H9 (cell line): ENCODE measurements at regions not wholly inside any gene's neighbourhood (a gene's known extent, or its start where the extent isn't known, plus 50 kb on each side); places are given as distances from the start of the nearest gene placed in this dataset.

ENCODE experiments used
- DNase-seq: peaks from one replicate; pipeline ENCODE4 v3.0.0-alpha.2; 2017
- H2AFZ ChIP-seq: one replicate; pipeline ENCODE4 v1.6.1; 2013; ENCODE audit warnings: mild to moderate bottlenecking, low read length, control low read depth, moderate library complexity
- H2AK5ac ChIP-seq: 2 replicates; pipeline ENCODE4 v1.6.1; 2013; ENCODE audit warnings: low read length, control low read depth, mixed read lengths; ENCODE audit not compliant: insufficient read length
- H2BK120ac ChIP-seq: one replicate; pipeline ENCODE4 v1.6.1; 2013; ENCODE audit warnings: low read depth, mild to moderate bottlenecking, low read length, control low read depth, inconsistent platforms; ENCODE audit not compliant: poor library complexity, severe bottlenecking
- H2BK12ac ChIP-seq: 2 replicates; pipeline ENCODE4 v1.6.1; 2013; ENCODE audit warnings: low read length, control low read depth, mixed read lengths, low read depth; ENCODE audit not compliant: insufficient read length
- H2BK15ac ChIP-seq: 2 replicates; pipeline ENCODE4 v1.6.1; 2013; ENCODE audit warnings: low read depth, low read length, control low read depth
- H2BK20ac ChIP-seq: one replicate; pipeline ENCODE4 v1.6.1; 2013; ENCODE audit warnings: low read depth, mild to moderate bottlenecking, low read length, control low read depth, inconsistent platforms; ENCODE audit not compliant: poor library complexity, severe bottlenecking
- H2BK5ac ChIP-seq: 2 replicates; pipeline ENCODE4 v1.6.1; 2013; ENCODE audit warnings: low read length, control low read depth, mixed read lengths; ENCODE audit not compliant: insufficient read length
- H3K14ac ChIP-seq: 2 replicates; pipeline ENCODE4 v1.6.1; 2013; ENCODE audit warnings: low read length, control low read depth; ENCODE audit not compliant: insufficient read depth
- H3K18ac ChIP-seq: 2 replicates; pipeline ENCODE4 v1.6.1; 2013; ENCODE audit warnings: low read depth, mild to moderate bottlenecking, mixed read lengths, low read length, control low read depth; ENCODE audit not compliant: insufficient read length
- H3K23ac ChIP-seq: 2 replicates; pipeline ENCODE4 v1.6.1; 2013; ENCODE audit warnings: low read length, control low read depth, mixed read lengths, low read depth; ENCODE audit not compliant: insufficient read length
- H3K23me2 ChIP-seq: 2 replicates; pipeline ENCODE4 v1.6.1; 2013; ENCODE audit warnings: low read depth, mild to moderate bottlenecking, mixed read lengths, low read length, control low read depth; ENCODE audit not compliant: insufficient read length, poor library complexity, severe bottlenecking
- H3K27ac ChIP-seq: 2 replicates; pipeline ENCODE4 v1.5.1; 2013; ENCODE audit warnings: low read length, control low read depth, mixed read lengths, low read depth; ENCODE audit not compliant: insufficient read length
- H3K27me3 ChIP-seq: 2 replicates; pipeline ENCODE4 v1.6.1; 2013; ENCODE audit warnings: low read length, control low read depth, inconsistent platforms; ENCODE audit not compliant: insufficient read depth
- H3K4ac ChIP-seq: 2 replicates; pipeline ENCODE4 v1.6.1; 2013; ENCODE audit warnings: low read depth, mild to moderate bottlenecking, control low read depth, inconsistent platforms, low read length, moderate library complexity
- H3K4me1 ChIP-seq: 2 replicates; pipeline ENCODE4 v1.6.1; 2013; ENCODE audit warnings: low read length, control low read depth, inconsistent platforms; ENCODE audit not compliant: insufficient read depth
- H3K4me2 ChIP-seq: 2 replicates; pipeline ENCODE4 v1.6.1; 2013; ENCODE audit warnings: low read length, control low read depth, mixed read lengths; ENCODE audit not compliant: insufficient read length, insufficient read depth
- H3K56ac ChIP-seq: 2 replicates; pipeline ENCODE4 v1.6.1; 2013; ENCODE audit warnings: low read depth, mild to moderate bottlenecking, mixed read lengths, low read length, control low read depth; ENCODE audit not compliant: insufficient read length
- H3K79me1 ChIP-seq: 2 replicates; pipeline ENCODE4 v1.6.1; 2013; ENCODE audit warnings: low read depth, mild to moderate bottlenecking, moderate library complexity, low read length, control low read depth, inconsistent platforms; ENCODE audit not compliant: insufficient read depth, poor library complexity, severe bottlenecking
- H3K79me2 ChIP-seq: 2 replicates; pipeline ENCODE4 v1.6.1; 2013; ENCODE audit warnings: low read length, control low read depth, inconsistent platforms; ENCODE audit not compliant: insufficient read depth
- H3K9ac ChIP-seq: 2 replicates; pipeline ENCODE4 v1.6.1; 2013; ENCODE audit warnings: low read length, control low read depth, mixed read lengths; ENCODE audit not compliant: insufficient read length; ENCODE audit errors: extremely low read depth
- H3K9me3 ChIP-seq: one replicate; pipeline ENCODE4 v1.6.1; 2013; ENCODE audit warnings: low read depth, low read length, inconsistent platforms; ENCODE audit not compliant: control insufficient read depth
- H3T11ph ChIP-seq: one replicate; pipeline ENCODE4 v1.6.1; 2013; ENCODE audit warnings: mild to moderate bottlenecking, low read length, control low read depth, inconsistent platforms
- H4K20me1 ChIP-seq: one replicate; pipeline ENCODE4 v1.6.1; 2013; ENCODE audit not compliant: control insufficient read depth, insufficient read length, insufficient read depth
- H4K5ac ChIP-seq: 2 replicates; pipeline ENCODE4 v1.6.1; 2013; ENCODE audit warnings: low read depth, mild to moderate bottlenecking, mixed read lengths, low read length, control low read depth; ENCODE audit not compliant: insufficient read length
- H4K8ac ChIP-seq: replicated peaks from 2 replicates; pipeline ENCODE4 v1.6.1; 2013; ENCODE audit warnings: low read length, control low read depth, mixed read lengths, low read depth; ENCODE audit not compliant: insufficient read length
- H4K91ac ChIP-seq: 2 replicates; pipeline ENCODE4 v1.6.1; 2013; ENCODE audit warnings: low read depth, mild to moderate bottlenecking, moderate library complexity, mixed read lengths, low read length, control low read depth; ENCODE audit not compliant: insufficient read length
- H3K27ac Mint-ChIP-seq, 3 experiments: 2 replicates in 2 of 3; 3 replicates in 1 of 3; pipeline ENCODE4 v1.8.0; 2020 to 2021; ENCODE audit warnings: mixed read lengths in 3 of 3, mild to moderate bottlenecking in 1 of 3, moderate library complexity in 1 of 3
- H3K27me3 Mint-ChIP-seq: 2 replicates; pipeline ENCODE4 v1.8.0; 2021; ENCODE audit warnings: low read depth, mild to moderate bottlenecking, moderate library complexity, mixed read lengths
- H3K36me3 Mint-ChIP-seq, 3 experiments: 2 replicates in 2 of 3; 3 replicates in 1 of 3; pipeline ENCODE4 v1.8.0; 2020 to 2021; ENCODE audit warnings: low read depth in 3 of 3, mixed read lengths in 3 of 3; ENCODE audit not compliant: insufficient read depth in 1 of 3
- H3K4me1 Mint-ChIP-seq, 2 experiments: 2 replicates each; pipeline ENCODE4 v1.8.0; 2020; ENCODE audit warnings: mixed read lengths in 2 of 2
- H3K4me3 Mint-ChIP-seq, 2 experiments: 2 replicates in 1 of 2; 3 replicates in 1 of 2; pipeline ENCODE4 v1.8.0; 2020 to 2021; ENCODE audit warnings: mild to moderate bottlenecking in 2 of 2, mixed read lengths in 2 of 2, moderate library complexity in 1 of 2
- H3K9me3 Mint-ChIP-seq, 2 experiments: 2 replicates in 1 of 2; 3 replicates in 1 of 2; pipeline ENCODE4 v1.8.0; 2020; ENCODE audit warnings: mild to moderate bottlenecking in 2 of 2, mixed read lengths in 2 of 2, moderate library complexity in 1 of 2
- CTCF ChIP-seq: fragments of 200-600 bp; sonication (generic); conservative IDR thresholded peaks from 3 replicates; pipeline ENCODE4 v1.8.0; 2021; ENCODE audit warnings: antibody characterized with exemption, mild to moderate bottlenecking
- WGBS: extraction: QIAGEN DNeasy Blood & Tissue Kit; methylation state at CpG from one replicate; pipeline ENCODE4 v1.1.7; 2013; ENCODE audit warnings: missing lambda C conversion rate, low lambda C conversion rate, mixed read lengths; ENCODE audit not compliant: insufficient read length; ENCODE audit errors: extremely low coverage; 5-methylcytosine and 5-hydroxymethylcytosine counted together

- Histone ChIP-seq H3K9ac (no peak overlapping the region), H3K9me3 (no peaks in the 10 kb centered on the region), H3K23me2 (no peaks in the 10 kb centered on the region), H4K91ac (no peak overlapping the region), H2BK20ac (no peak overlapping the region), H3K14ac (no peak overlapping the region), H2BK120ac (no peak overlapping the region), H3K4me1 (no peaks in the 10 kb centered on the region), H4K20me1 (no peaks in the 10 kb centered on the region), H3K4me2 (no peak overlapping the region), H2AFZ (no peak overlapping the region), H4K8ac (no peak overlapping the region), H3K27me3 (no peaks in the 10 kb centered on the region), H2AK5ac (no peak overlapping the region), H3K4ac (no peak overlapping the region), H2BK5ac (no peak overlapping the region), H3K23ac (no peak overlapping the region), H3K79me1 (no peaks in the 10 kb centered on the region), H4K5ac (no peak overlapping the region), H2BK12ac (no peak overlapping the region), H3T11ph (no peak overlapping the region), H2BK15ac (no peak overlapping the region), H3K27ac (no peak overlapping the region), H3K79me2 (no peaks in the 10 kb centered on the region), H3K56ac (no peak overlapping the region), H3K18ac (no peak overlapping the region)
- Mint-ChIP-seq H3K36me3 (no peaks in the 10 kb centered on the region), H3K4me3 (no peak overlapping the region), H3K27ac (no peak overlapping the region), H3K27me3 (peaks cover 2% of the 10 kb centered on the region; the same call in 1 of the 2 replicates), H3K9me3 (0 out of 5 replicates have a peak, but pooled peaks cover 0 to 3% of the 10 kb centered on the region in 2 experiments), H3K4me1 (no peaks in the 10 kb centered on the region)
- no peak for DNase-seq
- whole genome bisulfite sequencing: no CpG with 5 or more reads among the region's 13 CpGs
- no peak for TF ChIP-seq CTCF
Observed at GRCh38 chr5:2562036-2562435, 189.4 kb downstream of the IRX2 start.
